GM21528 (cell line): ENCODE measurements at regions not wholly inside any gene's neighbourhood (a gene's known extent, or its start where the extent isn't known, plus 50 kb on each side); places are given as distances from the start of the nearest gene placed in this dataset.

Experiments
- ATAC-seq: cut with Tn5 transposase; IDR thresholded peaks from one replicate; pipeline ENCODE4 v1.9.1; 2021; ENCODE audit warnings: mild to moderate bottlenecking, moderate library complexity; ENCODE audit not compliant: unreplicated experiment, low FRiP score

DNA sequence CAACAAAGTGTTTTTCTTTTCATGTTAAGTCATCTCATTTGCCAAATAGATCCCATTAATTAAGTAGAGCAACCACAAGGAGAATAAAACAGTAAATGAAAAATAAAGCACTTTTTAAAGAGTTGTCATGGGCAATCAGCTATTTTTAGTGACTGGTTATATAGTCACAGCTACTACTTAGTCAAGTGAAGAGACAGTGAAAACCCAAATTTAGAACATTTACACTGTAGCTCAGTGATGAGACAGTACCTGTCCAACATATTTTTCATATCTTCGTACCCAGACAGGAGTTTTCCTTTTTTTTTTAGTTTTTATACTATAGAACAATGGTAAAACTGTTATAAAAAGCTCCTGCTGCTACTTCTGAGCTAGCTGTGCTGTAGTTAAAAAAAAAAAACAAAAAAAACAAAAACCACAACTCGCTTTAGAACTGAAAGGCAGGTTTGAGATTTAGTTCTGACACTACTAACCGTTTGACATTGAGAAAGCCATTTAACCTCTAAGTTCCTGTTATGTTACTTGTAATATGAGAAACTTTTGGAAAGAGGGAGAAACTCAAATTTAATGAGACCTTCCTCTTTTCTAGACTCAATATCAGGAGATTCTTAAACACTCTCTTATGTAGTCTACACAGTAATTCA is 777.5 kb downstream of the ADGRL2 start:
- no peak for ATAC-seq

DNA sequence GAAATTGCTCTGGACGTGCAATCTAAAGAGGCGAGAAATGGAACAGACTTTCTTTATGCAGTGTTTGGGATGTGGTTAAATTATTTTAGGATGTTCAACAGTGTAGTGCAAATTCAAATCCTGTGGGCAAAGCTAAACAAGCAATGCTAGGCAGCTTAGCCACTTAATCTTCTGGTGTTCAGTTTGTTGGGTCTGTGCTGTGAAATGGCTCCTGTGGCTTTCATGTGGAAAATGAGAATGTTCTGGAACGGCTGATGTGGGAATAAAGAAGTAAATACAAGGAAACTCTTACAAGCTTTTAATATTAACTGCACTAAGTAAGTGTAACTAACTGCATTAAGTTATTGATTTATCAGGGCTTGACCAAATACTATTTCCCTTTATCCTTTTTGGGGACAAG is 766.6 kb downstream of the ADGRL2 start:
- ATAC-seq: no peak

DNA sequence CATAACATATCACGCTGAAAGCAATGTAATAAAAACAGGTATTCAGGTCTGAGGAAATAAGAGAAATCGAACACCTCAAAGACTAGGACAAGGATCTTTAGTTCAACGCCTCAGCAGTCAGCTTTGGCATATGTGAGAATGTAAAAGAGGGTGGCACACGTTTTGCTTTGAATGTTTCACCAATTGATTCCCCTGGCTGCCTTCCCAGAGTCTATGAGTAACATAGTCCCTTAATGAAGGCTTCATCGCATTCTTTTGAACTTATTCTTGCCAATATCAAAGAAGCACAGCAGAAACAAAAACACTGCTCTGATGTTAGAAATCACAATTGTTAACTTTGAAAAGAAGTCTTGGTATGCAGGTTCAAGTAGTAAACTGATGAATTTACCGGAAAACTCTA is 764.8 kb downstream of the ADGRL2 start:
- no peak for ATAC-seq

DNA sequence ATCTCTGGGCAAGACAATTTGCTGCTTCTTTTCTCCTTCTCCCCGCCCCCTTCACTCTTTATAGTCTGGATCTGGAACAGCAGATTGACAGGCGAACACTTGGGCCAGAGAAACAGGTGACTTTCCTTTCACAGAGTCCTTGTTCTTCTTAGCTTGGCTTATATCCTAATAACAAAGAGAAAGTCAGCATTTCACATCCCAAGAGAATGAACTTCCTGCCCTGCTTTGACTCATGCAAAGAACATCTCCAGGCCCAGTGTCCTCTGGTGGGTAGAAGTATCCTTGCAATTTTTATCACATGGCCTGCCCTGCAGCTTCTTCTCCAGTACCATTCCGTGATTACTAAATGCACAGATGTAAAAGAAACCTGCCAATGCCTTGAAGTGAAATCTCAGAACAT is 764.4 kb downstream of the ADGRL2 start:
- ATAC-seq: no peak

DNA sequence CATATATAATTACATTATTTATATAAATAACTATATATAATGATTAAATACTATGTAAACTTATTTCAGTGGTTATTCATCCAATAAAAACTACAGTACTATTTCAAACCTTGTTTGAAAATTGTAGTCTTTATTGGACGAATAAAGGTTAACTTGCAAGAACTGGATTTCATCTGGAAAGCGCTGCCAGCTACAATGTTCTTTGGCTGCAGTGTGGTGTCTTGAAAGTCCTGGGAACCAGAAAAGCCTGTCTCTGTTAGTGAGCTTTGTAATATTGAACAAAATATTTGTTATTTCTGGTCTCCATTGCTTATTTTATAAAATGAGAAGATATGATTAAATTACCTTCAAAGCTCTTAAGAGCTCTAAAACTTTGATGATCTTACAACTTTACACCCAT is 763.6 kb downstream of the ADGRL2 start:
- no peak for ATAC-seq

DNA sequence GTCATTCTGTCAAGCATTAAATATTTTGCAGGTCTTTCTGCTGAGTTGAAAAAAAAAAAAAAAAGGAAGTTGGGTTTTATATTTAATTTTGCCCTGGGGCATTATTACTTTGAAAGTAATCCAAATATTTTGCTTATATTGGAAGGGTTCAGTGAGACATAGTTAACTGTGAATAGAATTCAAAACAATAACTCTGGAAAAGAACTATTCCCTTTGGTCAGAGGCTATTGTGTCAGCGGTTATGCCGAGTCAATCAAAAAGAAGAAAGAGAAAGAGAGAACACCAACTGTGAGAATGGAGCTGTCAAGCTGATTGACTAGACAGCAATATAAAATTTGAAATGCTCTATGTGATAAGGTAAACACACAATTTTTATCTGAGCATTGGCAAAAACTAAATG is 761.7 kb downstream of the ADGRL2 start:
- no peak for ATAC-seq

DNA sequence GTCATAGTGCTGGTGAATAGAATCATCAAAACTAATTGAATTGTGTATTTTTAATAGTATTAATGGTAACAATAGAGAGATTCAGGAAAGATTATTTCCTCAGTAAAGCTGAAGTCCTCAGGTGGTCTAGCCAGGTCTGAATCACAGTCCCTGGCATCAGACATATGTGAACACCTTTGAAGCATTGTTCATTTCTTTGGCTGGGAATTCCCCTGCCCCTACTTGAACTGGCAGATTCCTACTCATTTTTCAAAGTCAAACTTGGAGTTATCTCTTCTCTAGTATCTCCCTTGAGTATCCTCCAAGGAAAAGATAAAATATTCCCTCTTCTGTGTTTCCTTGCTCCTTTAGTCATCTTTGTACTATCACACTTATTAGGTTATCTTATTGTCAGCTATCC is 759.8 kb downstream of the ADGRL2 start:
- no peak for ATAC-seq

DNA sequence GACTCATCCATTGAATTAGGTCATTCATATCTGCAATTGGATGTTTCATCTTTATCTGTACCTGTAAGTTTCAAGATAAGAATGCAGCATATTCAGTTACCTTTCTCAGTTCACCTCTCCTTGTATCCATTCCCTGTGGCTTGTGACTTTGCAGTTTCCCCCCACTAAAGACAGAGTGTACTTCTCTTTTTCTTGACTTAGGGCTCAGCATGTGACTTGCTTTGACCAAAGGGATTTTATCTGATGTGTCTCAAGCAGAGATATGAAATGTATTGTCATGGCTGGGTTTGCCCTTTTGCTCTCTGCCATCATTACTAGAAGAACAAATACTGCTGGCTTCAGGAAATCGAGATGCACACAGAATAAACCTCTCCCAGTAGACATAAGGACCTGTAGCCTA is 754.8 kb downstream of the ADGRL2 start:
- ATAC-seq: no peak

DNA sequence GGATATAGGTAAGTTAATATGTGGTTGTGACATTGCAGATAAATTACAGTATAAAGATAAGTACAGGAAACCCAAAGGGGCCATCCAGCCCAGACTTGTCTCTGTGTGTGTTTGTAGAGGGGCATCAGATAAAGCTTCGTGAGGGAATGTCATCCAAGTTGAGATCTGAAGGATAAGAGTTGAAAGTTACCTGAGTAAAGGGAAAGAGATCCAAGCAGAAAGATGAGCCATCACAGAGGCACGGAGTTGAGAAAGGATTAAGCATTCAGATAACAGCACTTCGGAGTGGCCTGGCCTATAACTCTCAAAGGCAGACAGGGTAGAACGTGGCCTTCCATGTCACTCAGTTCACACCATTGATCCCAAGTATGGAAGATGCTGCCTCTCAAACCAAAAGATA is 749.1 kb downstream of the ADGRL2 start:
- no peak for ATAC-seq

DNA sequence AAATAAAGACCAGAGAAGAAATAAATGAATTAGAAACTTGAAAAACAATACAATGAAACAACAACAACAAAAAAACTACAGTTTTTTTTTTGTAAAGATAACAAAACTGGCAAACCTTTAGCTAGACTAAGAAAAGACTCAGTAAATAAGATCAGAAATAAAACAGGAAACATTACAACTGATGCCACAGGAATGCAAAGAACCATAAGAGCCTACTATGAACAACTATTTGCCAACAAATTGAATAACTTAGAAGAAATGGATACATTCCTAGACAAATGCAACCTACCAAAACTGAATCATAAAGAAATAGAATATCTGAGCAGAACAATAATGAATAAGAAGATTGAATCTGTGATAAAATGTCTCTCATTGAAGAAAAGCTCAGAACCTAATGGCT is 742.0 kb downstream of the ADGRL2 start:
- no peak for ATAC-seq

DNA sequence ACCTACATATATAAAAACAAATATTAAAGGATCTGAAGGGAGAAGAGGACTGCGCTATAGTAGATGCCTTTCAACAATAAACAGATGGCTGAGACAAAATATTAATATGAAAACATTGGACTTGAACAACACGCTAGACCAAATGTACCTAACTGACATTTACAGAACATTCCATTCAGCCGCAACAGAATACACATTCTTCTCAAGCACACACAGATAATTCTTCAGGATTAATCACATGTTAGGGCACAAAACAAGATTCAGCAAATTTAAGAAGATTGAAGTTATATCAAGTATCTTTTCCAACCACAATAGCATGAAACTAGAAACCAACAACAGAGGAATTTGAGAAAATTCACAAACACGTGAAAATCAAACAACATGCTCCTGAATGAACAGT is 741.4 kb downstream of the ADGRL2 start:
- no peak for ATAC-seq

DNA sequence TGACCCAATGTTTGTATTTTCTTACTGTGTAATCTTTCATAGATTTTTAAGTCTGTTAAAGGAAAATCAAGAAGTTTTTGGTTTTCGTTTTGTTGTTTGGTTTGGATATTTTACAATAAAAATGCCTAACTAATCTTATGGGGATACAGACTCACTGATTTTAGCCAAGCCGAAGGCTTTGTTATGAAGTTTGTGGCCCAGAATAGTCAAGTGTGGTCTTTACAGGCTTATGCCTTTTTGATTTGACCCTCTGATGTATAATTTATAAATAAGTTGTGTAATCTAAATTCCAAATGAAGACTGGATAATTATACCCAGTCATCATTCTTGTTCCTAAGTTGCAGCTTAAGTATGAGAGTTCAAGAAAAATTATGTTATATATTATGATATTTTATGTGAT is 739.3 kb downstream of the ADGRL2 start:
- no peak for ATAC-seq

DNA sequence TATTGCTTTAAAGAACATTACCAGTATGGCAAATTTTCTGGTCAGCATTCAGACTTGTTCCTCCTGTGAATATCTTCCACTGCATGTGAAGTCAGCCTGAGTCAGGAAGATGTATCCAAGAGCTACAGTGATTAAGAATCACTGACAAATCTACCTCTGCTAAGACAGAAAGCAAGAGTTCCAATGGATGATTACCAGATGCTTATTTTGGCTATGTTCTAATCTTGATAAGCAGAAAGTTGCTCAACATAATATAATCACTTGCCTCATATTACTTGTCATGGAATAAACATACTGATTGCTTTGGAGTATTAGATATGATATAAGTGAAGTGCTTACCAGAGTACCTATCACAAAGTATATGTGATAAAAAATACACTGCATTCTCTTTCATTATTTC is 738.1 kb downstream of the ADGRL2 start:
- no peak for ATAC-seq

DNA sequence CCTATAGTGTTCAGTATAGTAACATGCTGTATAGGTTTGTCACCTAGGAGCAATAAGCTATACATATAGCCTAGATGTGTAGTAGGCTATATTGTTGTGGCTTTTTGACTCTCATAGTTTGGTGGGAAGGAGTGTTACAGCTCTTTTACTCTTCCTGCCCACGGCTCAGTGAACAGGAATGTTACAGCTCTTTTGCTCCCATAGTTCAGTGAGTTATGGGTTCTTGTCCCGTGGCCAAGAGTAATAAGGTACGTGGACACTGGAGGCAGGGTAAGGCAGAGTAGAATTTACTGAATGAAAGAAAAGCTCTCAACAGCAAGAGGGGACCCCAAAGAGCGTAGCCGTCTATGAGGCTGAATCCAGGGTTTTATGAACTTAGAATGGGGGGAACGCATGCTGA is 734.3 kb downstream of the ADGRL2 start:
- ATAC-seq: no peak

DNA sequence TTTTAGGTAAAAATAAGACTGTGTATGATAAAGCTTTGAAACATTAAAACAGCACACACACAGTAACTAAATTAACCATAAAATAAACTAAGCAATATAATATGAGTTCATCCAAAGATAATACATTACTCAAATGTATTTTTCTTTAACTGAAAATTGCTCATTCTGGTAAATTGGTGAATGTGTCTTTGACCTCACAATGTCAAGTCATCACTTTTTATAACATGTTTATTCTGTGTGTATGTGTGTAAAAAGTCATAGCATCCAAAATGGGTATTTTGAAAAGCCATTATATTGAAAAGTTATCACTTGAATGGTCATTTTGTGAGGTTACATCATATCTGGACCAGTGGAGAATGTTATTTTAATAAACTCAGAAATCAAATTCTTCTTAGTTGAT is 724.6 kb downstream of the ADGRL2 start:
- ATAC-seq: no peak

DNA sequence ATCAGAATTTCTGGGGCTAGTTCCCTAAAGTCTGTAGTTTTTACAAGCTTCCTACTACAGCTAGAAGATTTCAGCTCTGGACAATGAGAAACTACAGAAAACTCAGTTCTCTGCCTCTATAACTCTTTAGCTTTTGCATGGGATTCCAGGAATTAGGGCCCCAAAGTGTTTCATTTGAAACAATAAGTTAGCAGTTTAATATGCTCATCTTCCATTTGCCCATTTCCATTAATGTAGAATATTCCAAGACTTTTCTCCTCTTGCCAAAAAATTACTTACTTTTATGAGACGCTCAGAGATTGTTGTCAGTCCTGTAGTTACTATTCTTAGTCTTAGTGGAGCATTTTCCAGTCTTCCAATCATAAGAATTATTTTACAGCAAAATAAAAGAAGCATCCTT is 719.9 kb downstream of the ADGRL2 start:
- ATAC-seq: no peak

DNA sequence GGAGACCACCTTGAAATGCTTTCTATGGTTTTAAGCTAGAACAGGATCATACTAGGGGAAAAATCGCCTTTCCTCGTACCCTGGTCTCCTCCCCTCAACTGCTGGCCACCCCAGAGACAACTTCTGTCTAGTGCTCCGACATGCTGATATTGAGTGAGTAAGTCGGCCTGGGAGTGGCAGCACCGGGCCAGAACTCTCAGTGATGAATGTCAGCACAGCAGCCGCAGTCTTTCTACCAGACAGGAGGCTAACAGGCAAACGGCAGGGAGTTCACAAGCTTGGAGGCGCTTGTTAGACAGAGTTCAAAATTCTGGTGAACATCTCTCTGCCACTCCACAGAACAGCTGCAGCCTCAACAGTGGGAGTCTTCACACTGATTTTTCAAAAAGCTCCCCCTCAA is 716.9 kb downstream of the ADGRL2 start:
- ATAC-seq: no peak

DNA sequence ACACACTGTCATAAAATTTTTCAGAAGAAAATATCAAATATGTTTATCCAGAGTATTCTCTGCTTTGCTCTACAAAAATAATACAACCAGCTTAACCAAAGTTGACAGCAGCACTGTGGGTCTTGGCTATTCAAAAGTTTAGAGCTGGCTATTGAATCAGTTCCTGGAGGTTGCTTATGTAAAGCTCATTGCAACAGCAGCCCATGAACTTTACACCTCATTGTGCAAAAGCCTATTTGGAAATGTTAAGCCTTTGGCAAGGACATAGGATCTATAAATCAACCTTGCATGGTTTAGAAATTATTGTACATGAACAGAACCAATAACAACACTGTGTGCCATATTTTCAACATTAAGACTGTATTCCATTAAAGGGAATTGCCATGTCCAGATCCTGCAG is 714.9 kb downstream of the ADGRL2 start:
- ATAC-seq: no peak

DNA sequence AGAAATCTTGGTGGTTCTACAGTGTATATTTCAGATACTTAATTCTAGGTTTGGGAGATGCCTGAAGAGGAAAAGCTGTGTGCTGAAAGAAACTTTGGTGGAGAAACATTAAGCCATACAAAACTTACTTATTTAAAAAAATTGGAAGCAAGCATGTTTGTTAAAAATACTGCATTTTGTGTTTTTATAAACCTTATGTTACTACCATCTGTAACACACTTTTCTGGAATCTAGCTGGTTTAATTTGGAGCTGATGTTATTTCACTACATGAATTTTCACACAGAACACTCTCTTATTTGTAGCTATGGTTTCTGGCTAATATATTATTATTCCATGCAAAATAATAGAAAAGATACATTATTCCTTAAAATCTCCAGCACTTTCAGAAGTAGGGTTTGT is 710.7 kb downstream of the ADGRL2 start:
- ATAC-seq: no peak

DNA sequence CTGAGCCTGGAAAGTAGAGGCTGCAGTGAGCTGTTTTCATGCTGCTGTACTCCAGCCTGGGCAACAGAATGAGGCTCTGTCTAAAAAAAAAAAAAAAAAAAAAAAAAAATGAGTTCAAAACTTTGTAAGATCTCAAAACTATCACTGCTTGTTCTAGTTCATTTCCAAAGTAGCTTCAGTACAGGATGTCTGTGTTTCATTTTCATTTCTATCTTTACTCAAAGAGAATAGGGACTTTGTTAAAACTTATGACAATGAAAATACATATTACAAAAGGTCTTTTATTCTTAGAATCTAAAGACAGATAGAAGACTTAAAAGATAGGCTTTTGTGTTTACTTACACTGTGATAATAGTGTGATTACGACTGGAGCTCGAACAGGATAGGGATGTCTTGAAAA is 709.7 kb downstream of the ADGRL2 start:
- no peak for ATAC-seq

DNA sequence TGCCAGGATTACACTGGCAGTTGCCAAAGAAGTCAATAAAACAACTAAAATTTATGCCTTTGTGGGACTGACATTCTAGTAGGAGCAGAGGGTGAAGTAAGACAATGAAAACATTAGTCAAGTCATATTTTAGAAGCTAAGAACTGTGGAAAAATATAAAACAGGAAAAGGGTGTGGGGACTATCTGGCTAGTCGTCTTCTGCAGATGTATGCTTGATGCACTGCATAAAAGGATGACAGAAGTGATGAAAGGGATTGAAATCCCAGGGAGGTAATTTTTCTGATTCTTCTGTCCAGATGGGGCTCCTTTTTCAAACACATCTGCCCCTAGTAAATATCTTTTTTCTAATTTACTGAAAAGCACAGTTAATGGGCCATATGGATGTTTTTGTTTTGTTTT is 706.3 kb downstream of the ADGRL2 start:
- ATAC-seq: no peak

DNA sequence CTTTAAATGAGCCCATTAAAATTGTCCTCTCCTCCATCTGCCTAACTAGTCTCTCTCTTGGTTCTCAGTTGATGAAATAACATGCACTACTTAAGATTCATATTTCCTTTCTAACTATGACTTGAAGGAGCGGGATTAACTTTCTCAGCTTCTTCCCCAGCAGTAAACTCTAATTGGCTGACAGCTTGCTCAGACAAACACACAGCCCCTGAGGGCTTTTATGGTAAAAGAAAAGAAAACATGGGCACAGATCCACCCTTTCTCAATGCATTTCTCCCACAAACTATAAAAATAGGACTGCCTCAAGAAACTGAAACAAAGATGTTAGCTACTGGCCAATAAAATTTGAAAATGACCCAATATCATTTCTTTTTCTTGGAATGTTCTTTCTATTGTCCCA is 703.1 kb downstream of the ADGRL2 start:
- no peak for ATAC-seq

DNA sequence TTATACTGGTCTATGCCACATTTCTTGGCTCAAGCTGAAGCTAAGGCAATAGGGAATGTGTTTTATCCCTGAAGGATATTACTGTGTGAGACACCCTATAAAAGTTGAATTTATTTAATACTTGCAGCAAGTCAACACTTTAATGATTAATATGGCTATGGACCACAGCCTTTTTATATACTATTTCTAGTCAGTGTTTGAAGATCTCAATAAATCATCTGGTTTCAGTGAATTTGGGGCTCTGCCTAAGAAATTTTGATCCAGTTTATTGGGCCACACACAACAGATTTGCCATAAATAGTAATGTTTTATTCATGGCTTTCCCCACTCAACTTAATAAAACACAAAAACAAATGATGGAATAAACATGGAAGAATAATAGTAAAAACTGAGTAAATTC is 698.3 kb downstream of the ADGRL2 start:
- ATAC-seq: no peak
